Right lobe of liver (tissue), 4 donors: ENCODE measurements at regions not wholly inside any gene's neighbourhood (a gene's known extent, or its start where the extent isn't known, plus 50 kb on each side); places are given as distances from the start of the nearest gene placed in this dataset.

Source experiments
- POLR2A ChIP-seq: fragments of 450-650 bp; IDR thresholded peaks from one replicate; pipeline ENCODE4 v1.6.1; 2017; ENCODE audit warnings: antibody characterized with exemption, mild to moderate bottlenecking
- TF ChIP-seq, protein P1 (sequence below), 4 donors: fragments of 200-600 bp in 3 of 4; fragments of 450-650 bp in 1 of 4; IDR thresholded peaks; one replicate each; pipeline versions ENCODE4 v1.5.1 to v1.8.0; 2016 to 2022; ENCODE audit warnings: antibody characterized with exemption in 4 of 4, mild to moderate bottlenecking in 2 of 4
- donor health status: DM: no; HTN: no; CAD: no.
- donor health status: DM: no; HTN: no; CAD: no.
- donor health status: DM: no; HTN: yes; CAD: no.

DNA sequence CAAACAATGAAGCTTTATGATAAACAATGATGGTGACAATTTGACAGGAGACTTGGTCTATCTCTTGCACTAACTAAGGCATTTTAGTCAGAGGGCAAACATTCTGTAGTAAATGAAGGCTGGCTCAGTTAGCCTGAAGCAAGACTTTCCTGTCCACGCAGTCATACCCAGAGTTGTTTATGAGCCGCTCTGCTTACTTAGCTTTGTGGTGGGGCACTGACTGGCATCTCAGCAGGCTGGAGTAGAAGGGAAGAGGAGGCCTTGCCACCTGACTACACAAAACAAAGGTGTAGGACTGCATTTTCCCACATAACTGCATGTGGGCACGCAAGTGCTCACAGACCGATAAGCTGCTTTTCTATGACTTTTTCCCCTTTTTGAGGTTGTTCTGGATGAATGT is 133.7 kb upstream of the EPB41L4A start:
- TF ChIP-seq, protein P1, sequence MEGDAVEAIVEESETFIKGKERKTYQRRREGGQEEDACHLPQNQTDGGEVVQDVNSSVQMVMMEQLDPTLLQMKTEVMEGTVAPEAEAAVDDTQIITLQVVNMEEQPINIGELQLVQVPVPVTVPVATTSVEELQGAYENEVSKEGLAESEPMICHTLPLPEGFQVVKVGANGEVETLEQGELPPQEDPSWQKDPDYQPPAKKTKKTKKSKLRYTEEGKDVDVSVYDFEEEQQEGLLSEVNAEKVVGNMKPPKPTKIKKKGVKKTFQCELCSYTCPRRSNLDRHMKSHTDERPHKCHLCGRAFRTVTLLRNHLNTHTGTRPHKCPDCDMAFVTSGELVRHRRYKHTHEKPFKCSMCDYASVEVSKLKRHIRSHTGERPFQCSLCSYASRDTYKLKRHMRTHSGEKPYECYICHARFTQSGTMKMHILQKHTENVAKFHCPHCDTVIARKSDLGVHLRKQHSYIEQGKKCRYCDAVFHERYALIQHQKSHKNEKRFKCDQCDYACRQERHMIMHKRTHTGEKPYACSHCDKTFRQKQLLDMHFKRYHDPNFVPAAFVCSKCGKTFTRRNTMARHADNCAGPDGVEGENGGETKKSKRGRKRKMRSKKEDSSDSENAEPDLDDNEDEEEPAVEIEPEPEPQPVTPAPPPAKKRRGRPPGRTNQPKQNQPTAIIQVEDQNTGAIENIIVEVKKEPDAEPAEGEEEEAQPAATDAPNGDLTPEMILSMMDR (IDR thresholded peaks at IDR 0.05), result no peak
- TF ChIP-seq POLR2A, result no peak
